ENCODE measurements at regions not wholly inside any gene's neighbourhood (a gene's known extent, or its start where the extent isn't known, plus 50 kb on each side); places are given as distances from the start of the nearest gene placed in this dataset.

DNA sequence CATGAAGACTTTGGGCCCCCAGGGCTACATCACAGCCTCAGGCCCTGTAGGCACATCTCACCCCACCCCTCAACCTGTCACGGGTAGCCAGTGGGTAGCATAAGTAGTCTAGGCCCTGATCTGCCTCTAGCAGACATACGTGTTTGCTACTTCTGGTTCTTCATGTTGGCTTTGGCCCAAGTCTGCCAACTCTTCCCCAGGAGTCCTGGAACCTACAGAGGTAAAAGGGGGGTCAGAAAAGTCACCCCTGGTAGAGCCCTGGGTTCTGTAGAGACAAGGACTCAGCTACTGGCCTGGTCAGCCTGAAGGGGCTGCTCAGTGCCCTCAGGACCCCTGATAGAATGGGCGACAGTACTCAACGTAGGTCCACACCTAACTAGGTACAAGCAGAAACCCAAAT lies 67.5 kb upstream of the UNC5B start:
- TF ChIP-seq, protein P1, sequence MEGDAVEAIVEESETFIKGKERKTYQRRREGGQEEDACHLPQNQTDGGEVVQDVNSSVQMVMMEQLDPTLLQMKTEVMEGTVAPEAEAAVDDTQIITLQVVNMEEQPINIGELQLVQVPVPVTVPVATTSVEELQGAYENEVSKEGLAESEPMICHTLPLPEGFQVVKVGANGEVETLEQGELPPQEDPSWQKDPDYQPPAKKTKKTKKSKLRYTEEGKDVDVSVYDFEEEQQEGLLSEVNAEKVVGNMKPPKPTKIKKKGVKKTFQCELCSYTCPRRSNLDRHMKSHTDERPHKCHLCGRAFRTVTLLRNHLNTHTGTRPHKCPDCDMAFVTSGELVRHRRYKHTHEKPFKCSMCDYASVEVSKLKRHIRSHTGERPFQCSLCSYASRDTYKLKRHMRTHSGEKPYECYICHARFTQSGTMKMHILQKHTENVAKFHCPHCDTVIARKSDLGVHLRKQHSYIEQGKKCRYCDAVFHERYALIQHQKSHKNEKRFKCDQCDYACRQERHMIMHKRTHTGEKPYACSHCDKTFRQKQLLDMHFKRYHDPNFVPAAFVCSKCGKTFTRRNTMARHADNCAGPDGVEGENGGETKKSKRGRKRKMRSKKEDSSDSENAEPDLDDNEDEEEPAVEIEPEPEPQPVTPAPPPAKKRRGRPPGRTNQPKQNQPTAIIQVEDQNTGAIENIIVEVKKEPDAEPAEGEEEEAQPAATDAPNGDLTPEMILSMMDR (IDR thresholded peaks at IDR 0.05), result no peak
- TF ChIP-seq POLR2A (IDR thresholded peaks at IDR 0.05), result no peak

Measured in thyroid gland (tissue), 4 donors.